HG02763 (cell line): ENCODE measurements at regions not wholly inside any gene's neighbourhood (a gene's known extent, or its start where the extent isn't known, plus 50 kb on each side); places are given as distances from the start of the nearest gene placed in this dataset.
A peak's percentile ranks its signal among the peaks of the same experiment; 100 is the strongest.
"Not testable (repeated sequence)": the region's sequence is repeated elsewhere in the genome, so short reads cannot be mapped to it uniquely, and the experiment has no call there.

Experiments
- ATAC-seq: cut with Tn5 transposase; IDR thresholded peaks from one replicate; pipeline ENCODE4 v1.9.1; 2021; ENCODE audit warnings: mild to moderate bottlenecking, moderate library complexity; ENCODE audit not compliant: unreplicated experiment

- ATAC-seq, result no peak
Observed at GRCh38 chr7:113784316-113784715, 134.5 kb downstream of the PPP1R3A start.

GRCh38 chr7:113783403-113783802, 135.4 kb downstream of the PPP1R3A start:
- ATAC-seq, result no peak

- no peak for ATAC-seq
Observed at GRCh38 chr7:113775804-113776203, 143.0 kb downstream of the PPP1R3A start.

GRCh38 chr7:113775401-113775800, 143.4 kb downstream of the PPP1R3A start:
- ATAC-seq, result no peak

GRCh38 chr7:113774182-113774807, 144.5 kb downstream of the PPP1R3A start:
- ATAC-seq, result peak; percentile 84

GRCh38 chr7:113770146-113770738, 148.6 kb downstream of the PPP1R3A start:
- ATAC-seq, result no peak

- ATAC-seq, result no peak
Observed at GRCh38 chr7:113768387-113768786, 150.4 kb downstream of the PPP1R3A start.

- ATAC-seq, result no peak
Observed at GRCh38 chr7:113764401-113765035, 154.3 kb downstream of the PPP1R3A start.

- no peak for ATAC-seq
Observed at GRCh38 chr7:113763226-113763625, 155.6 kb downstream of the PPP1R3A start.

- no peak for ATAC-seq
Observed at GRCh38 chr7:113756250-113756649, 162.6 kb downstream of the PPP1R3A start.

- ATAC-seq, result no peak
Observed at GRCh38 chr7:113752689-113753088, 166.1 kb downstream of the PPP1R3A start.

GRCh38 chr7:113752289-113752688, 166.5 kb downstream of the PPP1R3A start:
- ATAC-seq, result no peak

- no peak for ATAC-seq
Observed at GRCh38 chr7:113751547-113751946, 167.3 kb downstream of the PPP1R3A start.

GRCh38 chr7:113748385-113748784, 170.4 kb downstream of the PPP1R3A start:
- not testable (repeated sequence) for ATAC-seq

GRCh38 chr7:113742946-113743431, 175.8 kb downstream of the PPP1R3A start:
- ATAC-seq, result not testable (repeated sequence)

- ATAC-seq, result no peak
Observed at GRCh38 chr7:113742377-113742776, 176.4 kb downstream of the PPP1R3A start.

GRCh38 chr7:113731571-113731970, 187.2 kb downstream of the PPP1R3A start:
- no peak for ATAC-seq

GRCh38 chr7:113730309-113730955, 188.4 kb downstream of the PPP1R3A start:
- ATAC-seq, result no peak

GRCh38 chr7:113727486-113727885, 191.3 kb downstream of the PPP1R3A start:
- ATAC-seq, result no peak

- ATAC-seq, result no peak
Observed at GRCh38 chr7:113722006-113722405, 196.8 kb downstream of the PPP1R3A start.

GRCh38 chr7:113717739-113718138, 201.1 kb downstream of the PPP1R3A start:
- ATAC-seq, result no peak
